K562 (cell line): ENCODE measurements at regions not wholly inside any gene's neighbourhood (a gene's known extent, or its start where the extent isn't known, plus 50 kb on each side); places are given as distances from the start of the nearest gene placed in this dataset.
A peak's percentile ranks its signal among the peaks of the same experiment; 100 is the strongest.

Experiments used
- ATAC-seq: fragments of 200-7000 bp; cut with Tn5 transposase; 3 replicates; pipeline ENCODE4 v1.9.1; 2020; ENCODE audit warnings: moderate library complexity
- BruUV-seq: library from RNA; stranded (reverse); fragments of 400-500 nt; replicated peaks from 2 replicates; lab custom pipeline; 2021; lab: Mats Ljungman, UMichigan
- CTCF ChIA-PET: fragments of 300-600 bp; formaldehyde crosslinking; extraction: SDS; loops from one replicate; lab custom pipeline; 2021; ENCODE audit warnings: low intra/inter-chr PET ratio; lab: Yijun Ruan, JAX
- POLR2A ChIA-PET: fragments of 300-600, 350-650 bp; sonication (Branson Sonifier 250); formaldehyde crosslinking; extraction: SDS; loops from one replicate; lab custom pipeline; 2021; ENCODE audit warnings: antibody characterized with exemption, inconsistent platforms; lab: Yijun Ruan, JAX
- DNase-seq, 4 experiments: peaks; one replicate each; pipeline versions ENCODE4 v3.0.0 to v3.0.0-alpha.2; 2011 to 2018; ENCODE audit warnings: low spot score in 3 of 4, mixed read lengths in 3 of 4; ENCODE audit errors: extremely low read depth in 1 of 4
- FAIRE-seq: peaks from 2 replicates; lab custom pipeline; 2011; peaks lifted over from hg19 to GRCh38; lab: Jason Lieb, UNC
- H2AFZ ChIP-seq: 2 replicates; pipeline ENCODE4 v1.6.0; 2011; ENCODE audit warnings: low read depth, low read length, control low read depth, inconsistent platforms
- H3K27ac ChIP-seq: fragments of 200-600 bp; 3 replicates; pipeline ENCODE4 v1.8.0; 2011; ENCODE audit warnings: low read depth, mild to moderate bottlenecking, control low read depth, inconsistent platforms, low read length, moderate library complexity, mixed read lengths; ENCODE audit errors: extremely low read depth
- H3K27me3 ChIP-seq, 2 experiments: fragments of 300-600 bp in 1 of 2; 2 replicates in 1 of 2; 3 replicates in 1 of 2; pipeline versions ENCODE4 v1.6.0 to v1.8.0; 2011; ENCODE audit warnings: inconsistent platforms in 2 of 2, low read length in 2 of 2, mild to moderate bottlenecking in 1 of 2, mixed read lengths in 1 of 2, moderate library complexity in 1 of 2; ENCODE audit not compliant: control insufficient read depth in 2 of 2, insufficient read depth in 2 of 2
- H3K36me3 ChIP-seq: fragments of 300-600 bp; 3 replicates; pipeline ENCODE4 v1.8.0; 2011; ENCODE audit warnings: mild to moderate bottlenecking, low read length, inconsistent platforms; ENCODE audit not compliant: control insufficient read depth, insufficient read depth
- H3K4me1 ChIP-seq, 2 experiments: fragments of 200-600 bp in 1 of 2; replicated peaks in 1 of 2; 2 replicates in 1 of 2; 3 replicates in 1 of 2; pipeline versions ENCODE4 v1.5.1 to v1.8.0; 2011; ENCODE audit warnings: inconsistent platforms in 2 of 2, low read length in 2 of 2, mild to moderate bottlenecking in 1 of 2, mixed read lengths in 1 of 2, moderate library complexity in 1 of 2; ENCODE audit not compliant: control insufficient read depth in 2 of 2, insufficient read depth in 2 of 2
- H3K4me2 ChIP-seq: 2 replicates; pipeline ENCODE4 v1.6.1; 2011; ENCODE audit warnings: low read length, control low read depth, inconsistent platforms, mixed read lengths; ENCODE audit not compliant: insufficient read depth
- H3K4me3 ChIP-seq: fragments of 200-600 bp; sonication (generic), shearing (Covaris generic); 2 replicates; pipeline ENCODE4 v1.5.1; 2016; ENCODE audit warnings: control low read depth, inconsistent platforms
- H3K79me2 ChIP-seq: fragments of 200-600 bp; 3 replicates; pipeline ENCODE4 v1.8.0; 2011; ENCODE audit warnings: low read length, inconsistent platforms; ENCODE audit not compliant: control insufficient read depth, insufficient read depth
- H3K9ac ChIP-seq, 2 experiments: 2 replicates each; pipeline versions ENCODE4 v1.6.0 to v1.6.1; 2011; ENCODE audit warnings: low read depth in 2 of 2, low read length in 2 of 2, control low read depth in 1 of 2, inconsistent platforms in 1 of 2, mild to moderate bottlenecking in 1 of 2, mixed read lengths in 1 of 2; ENCODE audit not compliant: insufficient read depth in 1 of 2
- H3K9me1 ChIP-seq: one replicate; pipeline ENCODE4 v1.6.0; 2011; ENCODE audit warnings: inconsistent platforms, mild to moderate bottlenecking, low read length, moderate library complexity; ENCODE audit not compliant: control insufficient read depth, insufficient read depth
- H3K9me3 ChIP-seq: replicated peaks from 2 replicates; pipeline ENCODE4 v1.5.1; 2011; ENCODE audit warnings: low read depth, low read length, inconsistent platforms; ENCODE audit not compliant: control insufficient read depth, insufficient read depth
- H4K20me1 ChIP-seq: replicated peaks from 2 replicates; pipeline ENCODE4 v1.6.1; 2011; ENCODE audit warnings: low read length, inconsistent platforms, mixed read lengths; ENCODE audit not compliant: control insufficient read depth, insufficient read depth
- ZNF699 ChIP-seq: fragments of 250-450 bp; sonication (Bioruptor Pico); IDR thresholded peaks from 2 replicates; pipeline ENCODE4 v1.8.0; 2021; ENCODE audit warnings: mild to moderate bottlenecking, moderate library complexity; ENCODE audit not compliant: insufficient replicate concordance
- WGBS: fragments of 100-300 bp; shearing (Covaris generic); methylation state at CpG from one replicate; pipeline ENCODE4 v1.1.6; 2016; ENCODE audit warnings: low coverage, mixed read lengths; ENCODE audit not compliant: insufficient coverage; ENCODE audit errors: missing lambda C conversion rate; 5-methylcytosine and 5-hydroxymethylcytosine counted together
- in situ Hi-C: fragments of 300-500 bp; cut with MboI; formaldehyde crosslinking; loops from 4 replicates; pipeline ENCODE4 v1.15.0; 2018; ENCODE audit warnings: inconsistent platforms, mixed read lengths
- intact Hi-C: fragments of 100-400 bp; cut with micrococcal nuclease; formaldehyde crosslinking; loops from 2 replicates; pipeline ENCODE4 v1.14.2; 2022
- TF ChIP-seq, protein P1 (sequence below), 2 experiments: fragments of 450-650 bp; IDR thresholded peaks; 2 replicates each; pipeline ENCODE4 v1.6.1; 2018; ENCODE audit warnings: mild to moderate bottlenecking in 2 of 2, low read depth in 1 of 2; ENCODE audit not compliant: partially characterized antibody in 2 of 2

GRCh38 chr10:25797888-25798429, 136.1 kb upstream of the MYO3A start:
- H3K4me2 ChIP-seq: no peak overlapping the region
- no peak for FAIRE-seq
- H3K4me1 ChIP-seq: no peaks in the 10 kb centered on the region
- TF ChIP-seq, protein P1, sequence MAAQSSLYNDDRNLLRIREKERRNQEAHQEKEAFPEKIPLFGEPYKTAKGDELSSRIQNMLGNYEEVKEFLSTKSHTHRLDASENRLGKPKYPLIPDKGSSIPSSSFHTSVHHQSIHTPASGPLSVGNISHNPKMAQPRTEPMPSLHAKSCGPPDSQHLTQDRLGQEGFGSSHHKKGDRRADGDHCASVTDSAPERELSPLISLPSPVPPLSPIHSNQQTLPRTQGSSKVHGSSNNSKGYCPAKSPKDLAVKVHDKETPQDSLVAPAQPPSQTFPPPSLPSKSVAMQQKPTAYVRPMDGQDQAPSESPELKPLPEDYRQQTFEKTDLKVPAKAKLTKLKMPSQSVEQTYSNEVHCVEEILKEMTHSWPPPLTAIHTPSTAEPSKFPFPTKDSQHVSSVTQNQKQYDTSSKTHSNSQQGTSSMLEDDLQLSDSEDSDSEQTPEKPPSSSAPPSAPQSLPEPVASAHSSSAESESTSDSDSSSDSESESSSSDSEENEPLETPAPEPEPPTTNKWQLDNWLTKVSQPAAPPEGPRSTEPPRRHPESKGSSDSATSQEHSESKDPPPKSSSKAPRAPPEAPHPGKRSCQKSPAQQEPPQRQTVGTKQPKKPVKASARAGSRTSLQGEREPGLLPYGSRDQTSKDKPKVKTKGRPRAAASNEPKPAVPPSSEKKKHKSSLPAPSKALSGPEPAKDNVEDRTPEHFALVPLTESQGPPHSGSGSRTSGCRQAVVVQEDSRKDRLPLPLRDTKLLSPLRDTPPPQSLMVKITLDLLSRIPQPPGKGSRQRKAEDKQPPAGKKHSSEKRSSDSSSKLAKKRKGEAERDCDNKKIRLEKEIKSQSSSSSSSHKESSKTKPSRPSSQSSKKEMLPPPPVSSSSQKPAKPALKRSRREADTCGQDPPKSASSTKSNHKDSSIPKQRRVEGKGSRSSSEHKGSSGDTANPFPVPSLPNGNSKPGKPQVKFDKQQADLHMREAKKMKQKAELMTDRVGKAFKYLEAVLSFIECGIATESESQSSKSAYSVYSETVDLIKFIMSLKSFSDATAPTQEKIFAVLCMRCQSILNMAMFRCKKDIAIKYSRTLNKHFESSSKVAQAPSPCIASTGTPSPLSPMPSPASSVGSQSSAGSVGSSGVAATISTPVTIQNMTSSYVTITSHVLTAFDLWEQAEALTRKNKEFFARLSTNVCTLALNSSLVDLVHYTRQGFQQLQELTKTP (IDR thresholded peaks at IDR 0.05; ENCODE audit: low read depth in 1 of 2, partially characterized antibody in 2 of 2): peak in 1 of 2 experiments; percentile 62
- no peak for TF ChIP-seq ZNF699 (CRISPR knock-in tag)
- H3K4me3 ChIP-seq: no peak overlapping the region
- H3K9me1 ChIP-seq: no peaks in the 10 kb centered on the region
- H3K9ac ChIP-seq: no peak overlapping the region
- H3K9me3 ChIP-seq: no peaks in the 10 kb centered on the region
- no peaks in the 10 kb centered on the region for H3K27me3 ChIP-seq
- WGBS: 3% methylated on average over 3 of the region's 3 CpGs
- ATAC-seq: no peak
- ChIA-PET POLR2A (no interaction called here), CTCF (no interaction called here)
- intact Hi-C loops: no loop called here
- no peaks in the 10 kb centered on the region for H4K20me1 ChIP-seq
- in situ Hi-C loops: no loop called here
- no peak overlapping the region for H2AFZ ChIP-seq
- DNase-seq: no peak
- no peak overlapping the region for H3K27ac ChIP-seq
- no peaks in the 10 kb centered on the region for H3K79me2 ChIP-seq
- no TSS peak for BruUV-seq
- H3K36me3 ChIP-seq: no peaks in the 10 kb centered on the region
